PC-3 (cell line): ENCODE measurements at regions not wholly inside any gene's neighbourhood (a gene's known extent, or its start where the extent isn't known, plus 50 kb on each side); places are given as distances from the start of the nearest gene placed in this dataset.

Experiments used
- ATAC-seq: fragments of 200-7000 bp; cut with Tn5 transposase; 2 replicates; pipeline ENCODE4 v1.9.1; 2020; ENCODE audit warnings: mild to moderate bottlenecking, moderate library complexity
- BruUV-seq: library from RNA; stranded (reverse); fragments of 400-500 nt; replicated peaks from 2 replicates; lab custom pipeline; 2021; lab: Mats Ljungman, UMichigan
- CTCF ChIA-PET: fragments of 300-600 bp; sonication (Branson Sonifier 250); formaldehyde crosslinking; loops from one replicate; lab custom pipeline; 2022; ENCODE audit warnings: antibody characterized with exemption; lab: Charles Lee
- POLR2A ChIA-PET: fragments of 300-600 bp; sonication (Branson Sonifier 250); formaldehyde crosslinking; loops from one replicate; lab custom pipeline; 2022; ENCODE audit warnings: antibody characterized with exemption; ENCODE audit not compliant: unreplicated experiment; lab: Charles Lee
- DNase-seq: peaks from one replicate; pipeline ENCODE4 v3.0.0-alpha.2; 2015
- H2AFZ ChIP-seq: fragments of 300-600 bp; sonication (generic); 2 replicates; pipeline ENCODE4 v1.6.0; 2016; ENCODE audit warnings: antibody characterized with exemption, low read length
- H3F3A ChIP-seq: fragments of 300-600 bp; sonication (generic); one replicate; pipeline ENCODE4 v1.6.0; 2017; ENCODE audit warnings: antibody characterized with exemption, low read length, control low read depth, mild to moderate bottlenecking; ENCODE audit not compliant: unreplicated experiment
- H3K27ac ChIP-seq: fragments of 300-600 bp; sonication (generic); 2 replicates; pipeline ENCODE4 v1.5.1; 2016; ENCODE audit warnings: mild to moderate bottlenecking, low read length
- H3K27me3 ChIP-seq: fragments of 300-600 bp; sonication (generic); 2 replicates; pipeline ENCODE4 v1.6.1; 2016; ENCODE audit warnings: low read length, mixed read lengths
- H3K36me3 ChIP-seq: fragments of 300-600 bp; sonication (generic); 2 replicates; pipeline ENCODE4 v1.6.1; 2016; ENCODE audit warnings: low read depth, mixed run types, low read length, mixed read lengths
- H3K4me1 ChIP-seq: fragments of 300-600 bp; sonication (generic); 2 replicates; pipeline ENCODE4 v1.5.1; 2016; ENCODE audit warnings: low read length; ENCODE audit not compliant: insufficient read depth
- H3K4me2 ChIP-seq: fragments of 300-600 bp; sonication (generic); 2 replicates; pipeline ENCODE4 v1.6.0; 2016; ENCODE audit warnings: low read length
- H3K4me3 ChIP-seq: fragments of 300-600 bp; sonication (generic); 2 replicates; pipeline ENCODE4 v1.5.1; 2016; ENCODE audit warnings: mild to moderate bottlenecking, low read length, mixed read lengths
- H3K79me2 ChIP-seq: fragments of 300-600 bp; sonication (generic); 2 replicates; pipeline ENCODE4 v1.6.1; 2017; ENCODE audit warnings: low read length, mixed read lengths
- H3K9ac ChIP-seq: fragments of 300-600 bp; sonication (generic); 2 replicates; pipeline ENCODE4 v1.6.0; 2016; ENCODE audit warnings: mild to moderate bottlenecking, low read length
- H3K9me2 ChIP-seq: fragments of 300-600 bp; sonication (generic); replicated peaks from 2 replicates; pipeline ENCODE4 v1.6.1; 2016; ENCODE audit warnings: mixed run types, low read length, mixed read lengths
- H3K9me3 ChIP-seq: fragments of 300-600 bp; sonication (generic); 2 replicates; pipeline ENCODE4 v1.6.1; 2016; ENCODE audit warnings: low read length, mixed read lengths
- H4K20me1 ChIP-seq: fragments of 300-600 bp; sonication (generic); 2 replicates; pipeline ENCODE4 v1.6.1; 2016; ENCODE audit warnings: low read length, mixed read lengths
- EZH2 ChIP-seq: fragments of 300-600 bp; sonication (generic); IDR thresholded peaks from one replicate; pipeline ENCODE4 v1.6.1; 2017; ENCODE audit warnings: antibody characterized with exemption, mild to moderate bottlenecking, low read length; ENCODE audit not compliant: unreplicated experiment
- EZH2phosphoT487 ChIP-seq: fragments of 300-600 bp; sonication (generic); IDR thresholded peaks from 2 replicates; pipeline ENCODE4 v1.6.1; 2018; ENCODE audit warnings: mild to moderate bottlenecking, antibody characterized with exemption, low read length, borderline replicate concordance
- intact Hi-C: fragments of 100-400 bp; cut with micrococcal nuclease; formaldehyde crosslinking; loops from 2 replicates; pipeline ENCODE4 v1.9.0; 2023
- TF ChIP-seq, protein P1 (sequence below): fragments of 300-600 bp; sonication (generic); conservative IDR thresholded peaks from 2 replicates; pipeline ENCODE4 v1.5.1; 2017; ENCODE audit warnings: antibody characterized with exemption, low read depth, mild to moderate bottlenecking, low read length

DNA sequence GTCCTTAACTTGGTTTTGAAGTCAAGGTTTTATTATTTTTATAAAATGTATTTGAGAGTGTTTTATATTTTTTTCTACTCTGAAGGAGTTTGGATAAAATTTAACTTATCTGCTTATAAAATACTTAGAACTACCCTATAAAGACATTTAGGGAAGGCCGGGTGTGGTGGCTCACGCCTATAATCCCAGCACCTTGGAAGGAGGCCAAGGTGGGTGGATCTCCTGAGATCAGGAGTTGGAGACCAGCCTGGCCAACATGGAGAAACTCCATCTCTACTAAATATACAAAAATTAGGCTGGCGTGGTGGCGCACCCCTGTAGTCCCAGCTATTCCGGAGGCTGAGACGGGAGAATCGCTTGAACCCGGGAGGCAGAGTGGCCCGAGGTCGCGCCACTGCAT lies 486.4 kb downstream of the DSC3 start:
- CTCF ChIA-PET: no interaction called here
- H3K4me2 ChIP-seq: no peak overlapping the region
- H3K79me2 ChIP-seq: no peaks in the 10 kb centered on the region
- H3K27ac ChIP-seq: no peak overlapping the region
- H3K27me3 ChIP-seq: no peaks in the 10 kb centered on the region
- H3K9me3 ChIP-seq: no peaks in the 10 kb centered on the region
- no peaks in the 10 kb centered on the region for H3K9me2 ChIP-seq
- no peaks in the 10 kb centered on the region for H3F3A ChIP-seq
- intact Hi-C loops: no loop called here
- H3K4me1 ChIP-seq: no peaks in the 10 kb centered on the region
- no peaks in the 10 kb centered on the region for H3K36me3 ChIP-seq
- no peak overlapping the region for H2AFZ ChIP-seq
- POLR2A ChIA-PET: no interaction called here
- BruUV-seq: no TSS peak
- TF ChIP-seq EZH2 (no peak), EZH2phosphoT487 (no peak)
- TF ChIP-seq, protein P1, sequence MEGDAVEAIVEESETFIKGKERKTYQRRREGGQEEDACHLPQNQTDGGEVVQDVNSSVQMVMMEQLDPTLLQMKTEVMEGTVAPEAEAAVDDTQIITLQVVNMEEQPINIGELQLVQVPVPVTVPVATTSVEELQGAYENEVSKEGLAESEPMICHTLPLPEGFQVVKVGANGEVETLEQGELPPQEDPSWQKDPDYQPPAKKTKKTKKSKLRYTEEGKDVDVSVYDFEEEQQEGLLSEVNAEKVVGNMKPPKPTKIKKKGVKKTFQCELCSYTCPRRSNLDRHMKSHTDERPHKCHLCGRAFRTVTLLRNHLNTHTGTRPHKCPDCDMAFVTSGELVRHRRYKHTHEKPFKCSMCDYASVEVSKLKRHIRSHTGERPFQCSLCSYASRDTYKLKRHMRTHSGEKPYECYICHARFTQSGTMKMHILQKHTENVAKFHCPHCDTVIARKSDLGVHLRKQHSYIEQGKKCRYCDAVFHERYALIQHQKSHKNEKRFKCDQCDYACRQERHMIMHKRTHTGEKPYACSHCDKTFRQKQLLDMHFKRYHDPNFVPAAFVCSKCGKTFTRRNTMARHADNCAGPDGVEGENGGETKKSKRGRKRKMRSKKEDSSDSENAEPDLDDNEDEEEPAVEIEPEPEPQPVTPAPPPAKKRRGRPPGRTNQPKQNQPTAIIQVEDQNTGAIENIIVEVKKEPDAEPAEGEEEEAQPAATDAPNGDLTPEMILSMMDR: no peak
- no peaks in the 10 kb centered on the region for H4K20me1 ChIP-seq
- no peak for DNase-seq
- H3K4me3 ChIP-seq: no peak overlapping the region
- H3K9ac ChIP-seq: no peak overlapping the region
- ATAC-seq: no peak

- intact Hi-C loops: no loop called here
- TF ChIP-seq, protein P1: no peak
- no peak for TF ChIP-seq EZH2
- H2AFZ ChIP-seq: no peak overlapping the region
- BruUV-seq: no TSS peak
- no peaks in the 10 kb centered on the region for H3K27me3 ChIP-seq
- H3K9ac ChIP-seq: no peak overlapping the region
- CTCF ChIA-PET: no interaction called here
- no peaks in the 10 kb centered on the region for H3K9me2 ChIP-seq
- H4K20me1 ChIP-seq: no peaks in the 10 kb centered on the region
- H3K4me2 ChIP-seq: no peak overlapping the region
- ATAC-seq (no peak), DNase-seq (no peak)
- H3K4me1 ChIP-seq: no peaks in the 10 kb centered on the region
- POLR2A ChIA-PET: no interaction called here
- no peaks in the 10 kb centered on the region for H3K79me2 ChIP-seq
- H3K36me3 ChIP-seq: no peaks in the 10 kb centered on the region
- H3K27ac ChIP-seq: no peak overlapping the region
- no peak overlapping the region for H3K4me3 ChIP-seq
- H3K9me3 ChIP-seq: no peaks in the 10 kb centered on the region
- H3F3A ChIP-seq: no peaks in the 10 kb centered on the region
These were observed 497.1 kb downstream of the DSC3 start for GRCh38 chr18:30545393-30545792.

GRCh38 chr18:30544141-30544540 lies 498.4 kb downstream of the DSC3 start:
- Histone ChIP-seq H3K27ac (no peak overlapping the region), H2AFZ (no peak overlapping the region), H3K27me3 (no peaks in the 10 kb centered on the region), H3K9me2 (no peaks in the 10 kb centered on the region), H3K36me3 (no peaks in the 10 kb centered on the region), H3K9me3 (no peaks in the 10 kb centered on the region), H3K79me2 (no peaks in the 10 kb centered on the region), H3K4me2 (no peak overlapping the region), H4K20me1 (no peaks in the 10 kb centered on the region), H3K9ac (no peak overlapping the region), H3K4me1 (no peaks in the 10 kb centered on the region), H3F3A (no peaks in the 10 kb centered on the region), H3K4me3 (no peak overlapping the region)
- intact Hi-C loops: no loop called here
- POLR2A ChIA-PET: no interaction called here
- DNase-seq (no peak), ATAC-seq (no peak)
- CTCF ChIA-PET: no interaction called here
- TF ChIP-seq EZH2 (no peak), EZH2phosphoT487 (no peak)
- TF ChIP-seq, protein P1: no peak
- no TSS peak for BruUV-seq
